SH-SY5Y (cell line): ENCODE measurements at regions not wholly inside any gene's neighbourhood (a gene's known extent, or its start where the extent isn't known, plus 50 kb on each side); places are given as distances from the start of the nearest gene placed in this dataset.

Experiments
- GATA2 ChIP-seq: IDR thresholded peaks from 2 replicates; pipeline ENCODE4 v1.6.1; 2011; ENCODE audit warnings: mild to moderate bottlenecking, low read depth, low read length
- GATA3 ChIP-seq: IDR thresholded peaks from 2 replicates; pipeline ENCODE4 v1.6.1; 2011; ENCODE audit warnings: low read depth, mild to moderate bottlenecking, low read length, moderate library complexity

GRCh38 chr4:112726041-112726440 is 89.1 kb downstream of the LARP7 start:
- TF ChIP-seq GATA2 (no peak), GATA3 (no peak)
